ENCODE measurements at regions not wholly inside any gene's neighbourhood (a gene's known extent, or its start where the extent isn't known, plus 50 kb on each side); places are given as distances from the start of the nearest gene placed in this dataset.

GRCh38 chr20:40452758-40453157 lies 236.3 kb downstream of the MAFB start:
- no peak overlapping the region for H3K4me3 ChIP-seq (ENCODE audit: low read depth, low read length)
- DNase-seq (ENCODE audit: low read depth), result no peak
- no peak for TF ChIP-seq CTCF (IDR thresholded peaks at IDR 0.05; ENCODE audit: control insufficient read depth, extremely low read depth, insufficient read depth)

- H3K4me3 ChIP-seq (ENCODE audit: low read depth, low read length), result no peak overlapping the region
- TF ChIP-seq CTCF (IDR thresholded peaks at IDR 0.05; ENCODE audit: control insufficient read depth, extremely low read depth, insufficient read depth), result no peak
- DNase-seq (ENCODE audit: low read depth), result no peak
These were observed 237.5 kb downstream of the MAFB start for GRCh38 chr20:40451552-40451951.

GRCh38 chr20:40449974-40450616 lies 238.9 kb downstream of the MAFB start:
- TF ChIP-seq CTCF (IDR thresholded peaks at IDR 0.05; ENCODE audit: control insufficient read depth, extremely low read depth, insufficient read depth), result no peak
- no peak overlapping the region for H3K4me3 ChIP-seq (ENCODE audit: low read depth, low read length)
- no peak for DNase-seq (ENCODE audit: low read depth)

- TF ChIP-seq CTCF (IDR thresholded peaks at IDR 0.05; ENCODE audit: control insufficient read depth, extremely low read depth, insufficient read depth), result no peak
- no peak overlapping the region for H3K4me3 ChIP-seq (ENCODE audit: low read depth, low read length)
- DNase-seq (ENCODE audit: low read depth), result no peak
These were observed 239.8 kb downstream of the MAFB start for GRCh38 chr20:40449144-40449690.

- no peak for TF ChIP-seq CTCF (IDR thresholded peaks at IDR 0.05; ENCODE audit: control insufficient read depth, extremely low read depth, insufficient read depth)
- H3K4me3 ChIP-seq (ENCODE audit: low read depth, low read length), result no peak overlapping the region
- no peak for DNase-seq (ENCODE audit: low read depth)
These were observed 242.1 kb downstream of the MAFB start for GRCh38 chr20:40446888-40447287.

- no peak overlapping the region for H3K4me3 ChIP-seq (ENCODE audit: low read depth, low read length)
- no peak for DNase-seq (ENCODE audit: low read depth)
- no peak for TF ChIP-seq CTCF (IDR thresholded peaks at IDR 0.05; ENCODE audit: control insufficient read depth, extremely low read depth, insufficient read depth)
These were observed 244.5 kb downstream of the MAFB start for GRCh38 chr20:40444516-40444915.

- no peak for DNase-seq (ENCODE audit: low read depth)
- no peak for TF ChIP-seq CTCF (IDR thresholded peaks at IDR 0.05; ENCODE audit: control insufficient read depth, extremely low read depth, insufficient read depth)
- no peak overlapping the region for H3K4me3 ChIP-seq (ENCODE audit: low read depth, low read length)
These were observed 245.3 kb downstream of the MAFB start for GRCh38 chr20:40443753-40444152.
